ENCODE measurements at regions not wholly inside any gene's neighbourhood (a gene's known extent, or its start where the extent isn't known, plus 50 kb on each side); places are given as distances from the start of the nearest gene placed in this dataset.

DNA sequence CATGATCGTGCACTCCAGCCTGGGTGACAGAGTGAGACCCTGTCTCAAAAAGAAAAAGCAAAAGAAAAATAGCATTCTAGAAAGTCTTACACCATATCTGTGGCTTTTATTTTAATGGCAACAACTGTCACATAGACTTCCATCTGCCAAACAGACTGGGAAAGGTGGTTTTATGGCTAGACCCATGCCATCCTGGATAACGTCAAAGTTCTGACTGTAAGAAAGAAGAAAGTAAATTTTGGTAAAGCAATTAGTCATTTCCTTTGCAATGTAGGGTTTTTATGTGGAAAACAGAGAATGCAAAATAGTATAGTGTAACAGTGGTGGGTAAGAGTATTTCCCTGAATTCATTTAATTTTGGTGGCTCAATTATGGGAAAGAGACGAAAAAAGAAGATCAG, 75.5 kb upstream of the BARX2 start:
- intact Hi-C loops (cut with micrococcal nuclease; ENCODE audit: unreplicated experiment), result no loop called here
- BruUV-seq (replicated peaks), result no TSS peak
- TF ChIP-seq THYN1 (CRISPR knock-in tag; IDR thresholded peaks at IDR 0.05; ENCODE audit: borderline replicate concordance, low read depth) (no peak), ZNF432 (CRISPR knock-in tag; IDR thresholded peaks at IDR 0.05; ENCODE audit: borderline replicate concordance) (no peak), KLF9 (CRISPR knock-in tag; IDR thresholded peaks at IDR 0.05; ENCODE audit: low read depth) (no peak), HNRNPLL (IDR thresholded peaks at IDR 0.05; ENCODE audit: low read depth, low read length, poor library complexity, severe bottlenecking) (no peak), ISX (CRISPR knock-in tag; conservative IDR thresholded peaks at IDR 0.05) (no peak)
- TF ChIP-seq, protein P1, sequence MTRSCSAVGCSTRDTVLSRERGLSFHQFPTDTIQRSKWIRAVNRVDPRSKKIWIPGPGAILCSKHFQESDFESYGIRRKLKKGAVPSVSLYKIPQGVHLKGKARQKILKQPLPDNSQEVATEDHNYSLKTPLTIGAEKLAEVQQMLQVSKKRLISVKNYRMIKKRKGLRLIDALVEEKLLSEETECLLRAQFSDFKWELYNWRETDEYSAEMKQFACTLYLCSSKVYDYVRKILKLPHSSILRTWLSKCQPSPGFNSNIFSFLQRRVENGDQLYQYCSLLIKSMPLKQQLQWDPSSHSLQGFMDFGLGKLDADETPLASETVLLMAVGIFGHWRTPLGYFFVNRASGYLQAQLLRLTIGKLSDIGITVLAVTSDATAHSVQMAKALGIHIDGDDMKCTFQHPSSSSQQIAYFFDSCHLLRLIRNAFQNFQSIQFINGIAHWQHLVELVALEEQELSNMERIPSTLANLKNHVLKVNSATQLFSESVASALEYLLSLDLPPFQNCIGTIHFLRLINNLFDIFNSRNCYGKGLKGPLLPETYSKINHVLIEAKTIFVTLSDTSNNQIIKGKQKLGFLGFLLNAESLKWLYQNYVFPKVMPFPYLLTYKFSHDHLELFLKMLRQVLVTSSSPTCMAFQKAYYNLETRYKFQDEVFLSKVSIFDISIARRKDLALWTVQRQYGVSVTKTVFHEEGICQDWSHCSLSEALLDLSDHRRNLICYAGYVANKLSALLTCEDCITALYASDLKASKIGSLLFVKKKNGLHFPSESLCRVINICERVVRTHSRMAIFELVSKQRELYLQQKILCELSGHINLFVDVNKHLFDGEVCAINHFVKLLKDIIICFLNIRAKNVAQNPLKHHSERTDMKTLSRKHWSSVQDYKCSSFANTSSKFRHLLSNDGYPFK (CRISPR knock-in tag; IDR thresholded peaks at IDR 0.05; ENCODE audit: borderline replicate concordance), result no peak
- TF ChIP-seq, protein P2, sequence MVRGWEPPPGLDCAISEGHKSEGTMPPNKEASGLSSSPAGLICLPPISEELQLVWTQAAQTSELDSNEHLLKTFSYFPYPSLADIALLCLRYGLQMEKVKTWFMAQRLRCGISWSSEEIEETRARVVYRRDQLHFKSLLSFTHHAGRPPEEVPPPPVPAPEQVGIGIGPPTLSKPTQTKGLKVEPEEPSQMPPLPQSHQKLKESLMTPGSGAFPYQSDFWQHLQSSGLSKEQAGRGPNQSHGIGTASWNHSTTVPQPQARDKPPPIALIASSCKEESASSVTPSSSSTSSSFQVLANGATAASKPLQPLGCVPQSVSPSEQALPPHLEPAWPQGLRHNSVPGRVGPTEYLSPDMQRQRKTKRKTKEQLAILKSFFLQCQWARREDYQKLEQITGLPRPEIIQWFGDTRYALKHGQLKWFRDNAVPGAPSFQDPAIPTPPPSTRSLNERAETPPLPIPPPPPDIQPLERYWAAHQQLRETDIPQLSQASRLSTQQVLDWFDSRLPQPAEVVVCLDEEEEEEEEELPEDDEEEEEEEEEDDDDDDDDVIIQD (CRISPR knock-in tag; IDR thresholded peaks at IDR 0.05; ENCODE audit: low read depth), result no peak
- TF ChIP-seq, protein P3, sequence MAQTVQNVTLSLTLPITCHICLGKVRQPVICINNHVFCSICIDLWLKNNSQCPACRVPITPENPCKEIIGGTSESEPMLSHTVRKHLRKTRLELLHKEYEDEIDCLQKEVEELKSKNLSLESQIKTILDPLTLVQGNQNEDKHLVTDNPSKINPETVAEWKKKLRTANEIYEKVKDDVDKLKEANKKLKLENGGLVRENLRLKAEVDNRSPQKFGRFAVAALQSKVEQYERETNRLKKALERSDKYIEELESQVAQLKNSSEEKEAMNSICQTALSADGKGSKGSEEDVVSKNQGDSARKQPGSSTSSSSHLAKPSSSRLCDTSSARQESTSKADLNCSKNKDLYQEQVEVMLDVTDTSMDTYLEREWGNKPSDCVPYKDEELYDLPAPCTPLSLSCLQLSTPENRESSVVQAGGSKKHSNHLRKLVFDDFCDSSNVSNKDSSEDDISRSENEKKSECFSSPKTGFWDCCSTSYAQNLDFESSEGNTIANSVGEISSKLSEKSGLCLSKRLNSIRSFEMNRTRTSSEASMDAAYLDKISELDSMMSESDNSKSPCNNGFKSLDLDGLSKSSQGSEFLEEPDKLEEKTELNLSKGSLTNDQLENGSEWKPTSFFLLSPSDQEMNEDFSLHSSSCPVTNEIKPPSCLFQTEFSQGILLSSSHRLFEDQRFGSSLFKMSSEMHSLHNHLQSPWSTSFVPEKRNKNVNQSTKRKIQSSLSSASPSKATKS (CRISPR knock-in tag; IDR thresholded peaks at IDR 0.05), result no peak
- TF ChIP-seq, protein P4, sequence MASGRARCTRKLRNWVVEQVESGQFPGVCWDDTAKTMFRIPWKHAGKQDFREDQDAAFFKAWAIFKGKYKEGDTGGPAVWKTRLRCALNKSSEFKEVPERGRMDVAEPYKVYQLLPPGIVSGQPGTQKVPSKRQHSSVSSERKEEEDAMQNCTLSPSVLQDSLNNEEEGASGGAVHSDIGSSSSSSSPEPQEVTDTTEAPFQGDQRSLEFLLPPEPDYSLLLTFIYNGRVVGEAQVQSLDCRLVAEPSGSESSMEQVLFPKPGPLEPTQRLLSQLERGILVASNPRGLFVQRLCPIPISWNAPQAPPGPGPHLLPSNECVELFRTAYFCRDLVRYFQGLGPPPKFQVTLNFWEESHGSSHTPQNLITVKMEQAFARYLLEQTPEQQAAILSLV (CRISPR knock-in tag; IDR thresholded peaks at IDR 0.05; ENCODE audit: borderline replicate concordance), result no peak
- 29% methylated on average over 3 of the region's 3 CpGs for WGBS (ENCODE audit: low lambda C conversion rate)
- ChIA-PET POLR2A (no interaction called here), CTCF (ENCODE audit: low intra/inter-chr PET ratio, low total read pairs) (no interaction called here)
- H4K20me1 ChIP-seq (ENCODE audit: insufficient read depth, low read length), result no peaks in the 10 kb centered on the region
- FAIRE-seq (no peak), ATAC-seq (no peak), DNase-seq (ENCODE audit: low spot score) (no peak)
- H3K27me3 ChIP-seq (ENCODE audit: control insufficient read depth in 1 of 2, insufficient read depth in 2 of 2, low read length in 2 of 2), result peaks cover 0 to 22% of the 10 kb centered on the region in 2 experiments; a peak in 3 of 5 replicates
- no peak overlapping the region for H3K9ac ChIP-seq (ENCODE audit: insufficient read depth, low read depth, low read length)
- H3K36me3 ChIP-seq (replicated peaks in 1 of 2; ENCODE audit: control insufficient read depth in 1 of 2, insufficient read depth in 2 of 2, low read length in 2 of 2), result no peaks in the 10 kb centered on the region
- in situ Hi-C loops (cut with HindIII; ENCODE audit: extremely low pct_ligation_motif_present, low pct_unique_long_range_greater_than_20kb), result no loop called here
- H3K9me3 ChIP-seq (ENCODE audit: low read length), result no peaks in the 10 kb centered on the region
- no peaks in the 10 kb centered on the region for H3K4me1 ChIP-seq (ENCODE audit: insufficient read depth, low read length)
- no peak overlapping the region for H3K4me3 ChIP-seq (replicated peaks in 1 of 3; ENCODE audit: insufficient read depth in 1 of 3, low read depth in 2 of 3, low read length in 3 of 3)
- no peak overlapping the region for H3K4me2 ChIP-seq (ENCODE audit: low read depth, low read length)
- H2AFZ ChIP-seq (ENCODE audit: low read length), result no peak overlapping the region
- H3K79me2 ChIP-seq (ENCODE audit: insufficient read depth, low read length), result no peaks in the 10 kb centered on the region
- no peak overlapping the region for H3K27ac ChIP-seq (ENCODE audit: extremely low read length, insufficient read depth, low read length)

Data from HepG2 (cell line).